GM12891 (cell line): ENCODE measurements at regions not wholly inside any gene's neighbourhood (a gene's known extent, or its start where the extent isn't known, plus 50 kb on each side); places are given as distances from the start of the nearest gene placed in this dataset.

Experiments
- PAX5 ChIP-seq: IDR thresholded peaks from 2 replicates; pipeline ENCODE4 v1.6.1; 2011; ENCODE audit warnings: low read length, moderate library complexity, mild to moderate bottlenecking; ENCODE audit not compliant: insufficient read depth, severe bottlenecking
- POLR2A ChIP-seq: IDR thresholded peaks from 2 replicates; pipeline ENCODE4 v1.6.1; 2011; ENCODE audit warnings: low read depth, low read length, control low read depth
- POLR2AphosphoS5 ChIP-seq: IDR thresholded peaks from 2 replicates; pipeline ENCODE4 v1.6.1; 2011; ENCODE audit warnings: low read depth, low read length, control low read depth
- POU2F2 ChIP-seq: IDR thresholded peaks from 2 replicates; pipeline ENCODE4 v1.6.1; 2011; ENCODE audit warnings: low read depth, mild to moderate bottlenecking, control low read depth, low read length, moderate library complexity
- SPI1 ChIP-seq: IDR thresholded peaks from 2 replicates; pipeline ENCODE4 v1.6.1; 2011; ENCODE audit warnings: low read depth, low read length, control low read depth
- TAF1 ChIP-seq: IDR thresholded peaks from 2 replicates; pipeline ENCODE4 v1.6.1; 2011; ENCODE audit warnings: low read depth, low read length, control low read depth

GRCh38 chr18:64322189-64322588 is 173.3 kb upstream of the LINC00305 start:
- TF ChIP-seq PAX5 (no peak), POLR2AphosphoS5 (no peak), POLR2A (no peak), SPI1 (no peak), TAF1 (no peak), POU2F2 (no peak)
